ENCODE measurements at regions not wholly inside any gene's neighbourhood (a gene's known extent, or its start where the extent isn't known, plus 50 kb on each side); places are given as distances from the start of the nearest gene placed in this dataset.

GRCh38 chr1:30312226-30312625 lies 411.2 kb downstream of the MATN1 start:
- Mint-ChIP-seq H3K27me3 (ENCODE audit: insufficient read depth) (no peaks in the 10 kb centered on the region), H3K36me3 (ENCODE audit: low read depth) (peaks cover 48% of the 10 kb centered on the region), H3K4me1 (peaks cover 6% of the 10 kb centered on the region), H3K4me3 (no peak overlapping the region), H3K27ac (no peak overlapping the region), H3K9me3 (peaks cover 4% of the 10 kb centered on the region)
- H3K9ac ChIP-seq (ENCODE audit: extremely low read depth, low read length, poor library complexity, severe bottlenecking) = no peak overlapping the region
- TF ChIP-seq, protein P1, sequence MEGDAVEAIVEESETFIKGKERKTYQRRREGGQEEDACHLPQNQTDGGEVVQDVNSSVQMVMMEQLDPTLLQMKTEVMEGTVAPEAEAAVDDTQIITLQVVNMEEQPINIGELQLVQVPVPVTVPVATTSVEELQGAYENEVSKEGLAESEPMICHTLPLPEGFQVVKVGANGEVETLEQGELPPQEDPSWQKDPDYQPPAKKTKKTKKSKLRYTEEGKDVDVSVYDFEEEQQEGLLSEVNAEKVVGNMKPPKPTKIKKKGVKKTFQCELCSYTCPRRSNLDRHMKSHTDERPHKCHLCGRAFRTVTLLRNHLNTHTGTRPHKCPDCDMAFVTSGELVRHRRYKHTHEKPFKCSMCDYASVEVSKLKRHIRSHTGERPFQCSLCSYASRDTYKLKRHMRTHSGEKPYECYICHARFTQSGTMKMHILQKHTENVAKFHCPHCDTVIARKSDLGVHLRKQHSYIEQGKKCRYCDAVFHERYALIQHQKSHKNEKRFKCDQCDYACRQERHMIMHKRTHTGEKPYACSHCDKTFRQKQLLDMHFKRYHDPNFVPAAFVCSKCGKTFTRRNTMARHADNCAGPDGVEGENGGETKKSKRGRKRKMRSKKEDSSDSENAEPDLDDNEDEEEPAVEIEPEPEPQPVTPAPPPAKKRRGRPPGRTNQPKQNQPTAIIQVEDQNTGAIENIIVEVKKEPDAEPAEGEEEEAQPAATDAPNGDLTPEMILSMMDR (conservative IDR thresholded peaks at IDR 0.05) = no peak
- H3K4me1 ChIP-seq (ENCODE audit: control insufficient read depth, insufficient read depth, low read length) = no peaks in the 10 kb centered on the region
- no peaks in the 10 kb centered on the region for H3K36me3 ChIP-seq (ENCODE audit: control insufficient read depth, insufficient read depth, low read length)
- peaks cover 18% of the 10 kb centered on the region for H3K9me3 ChIP-seq (ENCODE audit: control insufficient read depth, low read length)
- WGBS, 2 experiments (ENCODE audit: insufficient coverage in 1 of 2, insufficient read length in 1 of 2) = 89 to 93% methylated on average over 3 to 7 of the region's 7 CpGs
- no peak overlapping the region for H3K4me3 ChIP-seq (ENCODE audit: low read length)
- H3K27me3 ChIP-seq (ENCODE audit: control insufficient read depth, insufficient read depth, low read length, poor library complexity, severe bottlenecking) = no peaks in the 10 kb centered on the region
- no peak for DNase-seq
- H3K27ac ChIP-seq (ENCODE audit: low read depth, low read length) = no peak overlapping the region

DNA sequence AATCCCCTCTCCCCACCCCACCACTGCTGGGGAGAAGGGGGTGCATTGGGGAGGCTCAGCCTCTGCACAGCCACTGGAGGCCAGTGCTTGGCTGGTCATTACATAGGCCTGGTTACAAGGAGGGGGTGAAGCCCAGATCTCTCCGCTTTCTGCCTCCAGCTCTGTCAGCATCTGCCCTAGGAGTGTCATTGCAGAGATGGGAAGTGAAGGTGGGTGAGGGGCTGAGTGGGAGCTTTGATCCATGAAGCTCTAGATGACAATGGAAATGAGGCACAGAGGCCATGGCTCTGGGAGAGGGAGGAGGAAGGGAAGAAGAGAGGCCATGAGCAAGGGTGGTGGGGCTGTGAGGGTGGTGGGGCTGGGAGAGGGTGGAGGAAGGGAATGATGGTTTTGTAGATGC lies 411.6 kb downstream of the MATN1 start:
- Mint-ChIP-seq H3K4me1 (peaks cover 6% of the 10 kb centered on the region), H3K27ac (no peak overlapping the region), H3K4me3 (no peak overlapping the region), H3K27me3 (ENCODE audit: insufficient read depth) (no peaks in the 10 kb centered on the region), H3K36me3 (ENCODE audit: low read depth) (peaks cover 48% of the 10 kb centered on the region), H3K9me3 (peaks cover 4% of the 10 kb centered on the region)
- H3K27me3 ChIP-seq (ENCODE audit: control insufficient read depth, insufficient read depth, low read length, poor library complexity, severe bottlenecking) = no peaks in the 10 kb centered on the region
- WGBS, 2 experiments (ENCODE audit: insufficient coverage in 1 of 2, insufficient read length in 1 of 2) = 94% methylated on average over 1 of the region's 1 CpG; no CpG with 5 or more reads in 1 of the 2 experiments
- TF ChIP-seq, protein P1 (conservative IDR thresholded peaks at IDR 0.05) = no peak
- H3K4me1 ChIP-seq (ENCODE audit: control insufficient read depth, insufficient read depth, low read length) = no peaks in the 10 kb centered on the region
- no peak overlapping the region for H3K4me3 ChIP-seq (ENCODE audit: low read length)
- no peak for DNase-seq
- no peak overlapping the region for H3K9ac ChIP-seq (ENCODE audit: extremely low read depth, low read length, poor library complexity, severe bottlenecking)
- H3K36me3 ChIP-seq (ENCODE audit: control insufficient read depth, insufficient read depth, low read length) = no peaks in the 10 kb centered on the region
- peaks cover 17% of the 10 kb centered on the region for H3K9me3 ChIP-seq (ENCODE audit: control insufficient read depth, low read length)
- H3K27ac ChIP-seq (ENCODE audit: low read depth, low read length) = no peak overlapping the region

GRCh38 chr1:30310966-30311742 lies 412.2 kb downstream of the MATN1 start:
- H3K27me3 Mint-ChIP-seq (ENCODE audit: insufficient read depth) = no peaks in the 10 kb centered on the region
- DNase-seq = no peak

More at GRCh38 chr1:30310966-30311742, 412.2 kb downstream of the MATN1 start:
- Histone ChIP-seq H3K36me3 (ENCODE audit: control insufficient read depth, insufficient read depth, low read length) (no peaks in the 10 kb centered on the region), H3K4me1 (ENCODE audit: control insufficient read depth, insufficient read depth, low read length) (no peaks in the 10 kb centered on the region), H3K9me3 (ENCODE audit: control insufficient read depth, low read length) (peaks cover 11% of the 10 kb centered on the region), H3K27me3 (ENCODE audit: control insufficient read depth, insufficient read depth, low read length, poor library complexity, severe bottlenecking) (no peaks in the 10 kb centered on the region), H3K9ac (ENCODE audit: extremely low read depth, low read length, poor library complexity, severe bottlenecking) (no peak overlapping the region), H3K27ac (ENCODE audit: low read depth, low read length) (no peak overlapping the region), H3K4me3 (ENCODE audit: low read length) (no peak overlapping the region)
- H3K4me3 Mint-ChIP-seq = no peak overlapping the region
- TF ChIP-seq, protein P1 (conservative IDR thresholded peaks at IDR 0.05) = no peak
- peaks cover 4% of the 10 kb centered on the region for H3K9me3 Mint-ChIP-seq
- 73 to 83% methylated on average over 5 to 11 of the region's 11 CpGs for WGBS, 2 experiments (ENCODE audit: insufficient coverage in 1 of 2, insufficient read length in 1 of 2)
- no peak overlapping the region for H3K27ac Mint-ChIP-seq
- peaks cover 47% of the 10 kb centered on the region for H3K36me3 Mint-ChIP-seq (ENCODE audit: low read depth)
- H3K4me1 Mint-ChIP-seq = peaks cover 10% of the 10 kb centered on the region

Measured in endodermal cell (in vitro differentiated cells).